Prostate gland (tissue), 2 donors: ENCODE measurements at regions not wholly inside any gene's neighbourhood (a gene's known extent, or its start where the extent isn't known, plus 50 kb on each side); places are given as distances from the start of the nearest gene placed in this dataset.

ENCODE experiments used
- CTCF ChIP-seq, 4 experiments: fragments of 200-600 bp in 2 of 4; fragments of 450-650 bp in 2 of 4; sonication (generic) in 2 of 4; IDR thresholded peaks; 1 replicate in 3 of 4; 2 replicates in 1 of 4; pipeline ENCODE4 v1.5.1; 2016 to 2019; ENCODE audit warnings: antibody characterized with exemption in 4 of 4, mild to moderate bottlenecking in 2 of 4, moderate library complexity in 2 of 4
- POLR2A ChIP-seq: fragments of 450-650 bp; IDR thresholded peaks from one replicate; pipeline ENCODE4 v1.6.1; 2016; ENCODE audit warnings: antibody characterized with exemption, mild to moderate bottlenecking
- POLR2AphosphoS5 ChIP-seq: sonication (generic); formaldehyde crosslinking; IDR thresholded peaks from one replicate; pipeline ENCODE4 v1.6.1; 2017; ENCODE audit warnings: antibody characterized with exemption

DNA sequence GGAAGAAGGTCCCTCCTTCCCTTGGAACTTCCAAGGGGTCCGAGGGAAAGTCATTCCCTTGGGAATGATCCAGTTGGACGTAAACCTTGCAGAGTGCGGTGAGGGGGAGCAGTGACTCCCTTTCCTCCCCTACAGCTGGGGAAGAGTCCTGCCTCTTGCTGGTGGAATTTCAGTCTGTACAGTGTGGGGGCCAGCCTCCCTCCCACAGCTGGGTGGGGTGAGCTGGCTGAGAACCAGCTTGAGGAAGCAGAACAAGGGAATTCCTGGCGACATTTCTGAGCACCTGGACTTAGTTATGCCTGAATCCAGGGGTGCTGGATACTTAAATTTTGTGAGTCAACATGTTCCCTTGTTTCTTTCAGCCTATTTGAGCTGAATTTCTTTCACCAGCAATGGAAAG, 152.0 kb downstream of the ANKRD60 start:
- TF ChIP-seq POLR2A: no peak
- no peak for TF ChIP-seq POLR2AphosphoS5
- no peak for TF ChIP-seq CTCF (IDR thresholded peaks at IDR 0.05)
